EH (cell line): ENCODE measurements at regions not wholly inside any gene's neighbourhood (a gene's known extent, or its start where the extent isn't known, plus 50 kb on each side); places are given as distances from the start of the nearest gene placed in this dataset.

Source experiments
- DNase-seq: peaks from one replicate; pipeline ENCODE4 v3.0.0-alpha.2; 2015; ENCODE audit warnings: low read depth

DNA sequence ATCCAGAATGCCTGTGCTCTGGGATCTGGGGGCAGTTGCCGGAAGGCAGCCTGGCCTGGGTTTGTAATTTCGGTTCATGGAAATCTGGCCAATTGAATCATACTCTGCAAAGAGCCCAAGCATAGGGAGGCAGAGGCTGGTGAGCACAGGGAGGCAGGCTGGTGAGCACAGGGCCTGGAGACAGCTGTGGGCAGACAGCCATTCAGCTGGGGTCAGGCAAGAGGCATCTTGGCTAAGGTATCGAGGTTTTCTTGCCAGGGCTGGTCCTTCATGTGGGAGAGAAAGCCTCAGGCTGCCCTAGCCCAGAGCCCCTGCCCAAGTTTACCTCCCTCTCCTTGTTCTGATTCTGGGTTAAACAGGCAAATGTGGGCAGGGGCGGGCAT lies 63.7 kb upstream of the BAIAP2L1 start:
- DNase-seq, result no peak

DNA sequence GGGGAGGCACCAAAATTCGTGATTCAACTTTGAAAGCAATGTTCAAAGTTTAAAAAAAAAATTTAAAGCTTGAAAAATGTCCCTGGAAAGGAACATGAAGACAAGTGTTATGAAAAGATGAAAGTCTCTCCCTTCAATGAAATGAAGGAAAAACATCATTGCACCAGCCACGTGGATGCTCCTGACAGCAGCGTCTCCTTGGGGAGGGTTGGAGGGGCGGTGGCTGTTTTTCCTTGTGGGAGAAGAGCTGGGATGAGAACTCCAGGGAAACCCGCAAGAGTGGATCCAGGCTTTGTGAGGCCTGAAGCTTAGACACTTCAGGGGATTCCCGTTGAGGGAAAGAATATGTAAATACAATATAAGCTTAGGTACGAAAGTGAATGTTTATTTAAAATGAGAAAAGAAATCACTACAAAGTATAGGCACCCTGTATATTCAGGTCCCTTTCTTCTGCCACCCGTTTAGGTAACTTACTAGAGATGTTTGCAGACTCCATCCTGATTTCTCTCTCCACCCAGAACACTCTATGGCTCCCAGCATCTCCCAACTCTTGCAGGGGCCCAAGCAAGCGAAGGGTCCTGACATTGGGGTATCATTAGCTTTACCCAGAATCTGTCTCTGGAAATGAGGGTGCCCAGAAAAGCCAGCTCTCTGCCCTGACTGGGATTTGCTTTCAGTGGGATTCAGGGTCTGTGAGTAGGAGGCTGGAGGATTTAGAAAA lies 63.1 kb upstream of the BAIAP2L1 start:
- DNase-seq, result no peak

DNA sequence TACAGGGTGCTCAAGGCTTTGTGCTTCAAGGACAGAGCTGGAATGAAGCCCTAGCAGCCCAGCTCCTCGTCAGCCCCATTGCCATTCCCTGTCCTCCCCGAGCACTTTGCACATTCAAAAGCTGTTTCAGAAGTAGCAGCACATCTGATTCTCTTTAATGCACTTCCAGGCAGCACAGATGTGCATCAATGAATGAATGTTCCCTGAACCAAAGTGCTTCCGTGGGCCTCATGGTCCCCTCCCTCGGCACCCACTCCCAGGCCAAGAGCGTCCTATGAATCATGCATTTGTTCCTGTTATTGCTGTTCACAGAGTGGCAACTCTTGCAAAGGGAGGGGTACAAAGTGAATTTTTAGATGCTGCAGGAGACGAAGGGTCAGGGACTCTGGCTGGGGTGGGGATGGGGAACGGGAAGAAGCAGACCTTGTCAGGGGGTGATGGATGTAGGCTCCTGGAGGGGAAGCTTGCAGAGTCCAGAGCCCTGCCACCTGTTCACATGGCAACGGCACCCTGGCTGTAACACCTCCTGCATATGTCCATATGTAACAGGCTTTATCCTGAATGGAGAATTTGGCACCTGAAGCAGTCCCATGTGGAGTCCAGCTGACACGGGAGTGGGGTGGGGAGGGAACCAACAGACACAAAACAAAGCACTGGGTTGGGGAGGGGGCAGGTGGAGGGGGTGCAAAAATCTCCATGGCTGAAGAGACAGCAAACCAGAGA lies 62.2 kb upstream of the BAIAP2L1 start:
- no peak for DNase-seq

DNA sequence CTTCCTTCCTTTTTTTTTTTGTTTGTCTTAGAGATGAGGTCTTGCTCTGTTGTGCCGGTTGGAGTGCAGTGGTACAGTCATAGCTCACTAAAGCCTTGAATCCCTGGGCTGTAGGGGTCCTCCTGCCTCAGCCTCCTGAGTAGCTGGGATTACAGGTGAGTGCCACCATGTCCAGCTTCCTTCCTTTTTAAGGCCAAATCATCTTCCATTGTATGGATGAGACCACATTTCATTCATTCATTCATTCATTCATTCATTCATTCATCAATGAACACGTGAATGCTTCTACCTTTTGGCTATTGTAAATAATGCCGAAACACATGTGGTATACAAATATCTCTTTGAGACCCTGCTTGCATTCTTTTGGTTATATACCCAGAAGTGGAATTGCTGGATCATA lies 60.0 kb upstream of the BAIAP2L1 start:
- no peak for DNase-seq

DNA sequence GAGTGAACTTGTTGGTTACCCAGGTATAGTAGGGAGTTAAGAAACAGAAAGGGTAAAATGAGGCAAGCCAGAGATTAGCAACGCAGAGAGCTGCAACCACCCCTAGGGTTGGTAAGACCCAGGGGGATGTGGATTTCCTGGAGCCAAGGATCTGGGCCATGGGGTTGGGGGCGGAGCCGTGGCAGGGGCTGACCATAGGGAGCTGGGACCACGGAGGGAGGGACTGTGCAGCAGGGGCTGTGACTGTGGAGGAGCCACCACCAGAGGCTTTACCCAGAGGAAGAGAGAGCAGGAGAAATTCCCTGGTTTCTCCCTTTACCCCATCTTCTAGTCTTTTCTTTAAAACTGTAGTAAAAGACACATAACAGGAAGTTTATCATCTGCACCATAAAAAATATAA lies 58.6 kb upstream of the BAIAP2L1 start:
- no peak for DNase-seq

DNA sequence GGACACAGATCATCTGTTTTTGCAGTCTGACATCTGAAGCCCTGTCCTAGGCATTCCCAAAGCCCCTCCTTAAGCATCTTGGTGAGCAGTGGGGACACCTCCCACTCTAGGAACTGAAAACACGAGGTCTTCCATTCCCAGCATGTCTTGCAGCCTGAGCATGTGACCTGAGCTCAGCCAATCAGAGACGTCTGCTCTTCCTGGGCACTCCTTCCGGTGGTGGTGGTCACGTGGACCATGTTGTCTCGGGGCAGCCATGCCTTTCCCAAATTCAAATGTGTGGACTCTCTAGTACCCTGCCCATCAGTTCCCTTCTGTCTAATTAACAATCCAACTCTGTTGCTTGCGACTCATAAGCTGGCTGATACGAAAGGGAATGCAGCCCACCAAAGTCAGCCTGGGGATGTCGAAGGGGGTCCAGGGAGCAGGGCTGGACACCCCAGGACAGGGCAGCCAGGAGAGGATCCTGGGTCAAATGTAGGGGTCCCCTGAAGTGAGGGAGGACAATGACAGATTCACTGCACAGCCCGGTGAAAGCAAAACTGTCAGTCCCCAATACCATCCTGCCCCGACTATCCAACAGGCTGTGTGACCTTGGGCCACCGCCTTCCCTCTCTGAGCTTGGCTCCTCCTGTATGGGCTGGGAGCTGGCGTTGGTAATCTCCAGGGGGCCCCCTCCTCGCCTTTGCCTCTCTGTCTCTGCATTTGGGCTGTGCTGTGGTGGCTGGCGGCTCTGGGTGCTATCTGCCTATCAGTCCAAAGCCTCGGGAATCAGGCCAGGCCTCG lies 57.4 kb upstream of the BAIAP2L1 start:
- DNase-seq, result no peak

DNA sequence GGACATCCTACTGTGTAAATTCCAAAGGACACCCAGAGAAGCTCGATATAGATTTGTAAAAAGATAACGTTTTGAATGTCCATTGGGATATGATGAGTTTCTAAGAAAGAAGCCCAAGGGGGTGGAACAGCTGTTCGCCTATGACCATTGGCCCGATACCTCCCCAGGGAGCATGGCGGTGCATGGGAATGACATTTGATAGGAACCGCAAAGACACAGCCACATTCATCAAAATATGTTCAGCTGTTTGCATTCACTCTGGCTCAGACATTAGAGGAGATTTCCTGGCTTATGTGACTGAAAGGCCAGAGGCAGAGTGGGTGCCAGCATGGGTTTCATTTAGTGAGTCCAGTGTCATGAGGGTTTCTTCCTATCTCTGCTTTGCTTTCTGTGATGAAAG lies 56.0 kb upstream of the BAIAP2L1 start:
- no peak for DNase-seq

DNA sequence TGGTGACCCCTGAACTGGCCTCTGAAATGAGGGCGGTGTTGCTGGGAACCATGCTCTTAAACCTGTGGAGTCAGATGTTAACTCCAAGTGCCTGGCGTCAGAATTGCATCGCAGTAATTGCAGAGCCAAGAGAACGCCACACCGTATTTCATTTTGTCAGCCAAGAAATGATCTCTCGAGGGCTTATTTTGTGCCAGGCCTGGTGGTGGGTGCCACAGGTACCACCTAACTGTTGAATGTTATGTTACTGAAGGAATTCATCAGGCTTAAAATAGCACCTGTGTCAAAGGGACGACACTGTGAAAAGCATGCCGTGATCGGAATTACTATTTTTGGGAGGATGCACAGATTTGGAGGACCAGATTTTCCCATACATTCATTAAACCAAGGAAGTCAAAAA lies 51.9 kb upstream of the BAIAP2L1 start:
- no peak for DNase-seq
